HUES48 (cell line): ENCODE measurements at regions not wholly inside any gene's neighbourhood (a gene's known extent, or its start where the extent isn't known, plus 50 kb on each side); places are given as distances from the start of the nearest gene placed in this dataset.
"Not testable (repeated sequence)": the region's sequence is repeated elsewhere in the genome, so short reads cannot be mapped to it uniquely, and the experiment has no call there.

Source experiments
- H3K27ac ChIP-seq: one replicate; pipeline ENCODE4 v1.7.0; 2013; ENCODE audit warnings: low read depth, low read length, inconsistent platforms
- H3K27me3 ChIP-seq: 2 replicates; pipeline ENCODE4 v1.6.1; 2013; ENCODE audit warnings: mild to moderate bottlenecking, low read length; ENCODE audit not compliant: control insufficient read depth, insufficient read depth
- H3K36me3 ChIP-seq: 2 replicates; pipeline ENCODE4 v1.6.1; 2013; ENCODE audit warnings: low read length; ENCODE audit not compliant: control insufficient read depth, insufficient read depth
- H3K4me1 ChIP-seq: 2 replicates; pipeline ENCODE4 v1.6.1; 2013; ENCODE audit warnings: mild to moderate bottlenecking, low read length; ENCODE audit not compliant: control insufficient read depth, insufficient read depth
- H3K4me3 ChIP-seq: 2 replicates; pipeline ENCODE4 v1.5.1; 2013; ENCODE audit warnings: mild to moderate bottlenecking, low read depth, low read length
- H3K9ac ChIP-seq: 2 replicates; pipeline ENCODE4 v1.6.1; 2013; ENCODE audit warnings: mild to moderate bottlenecking, low read depth, low read length, moderate library complexity
- H3K9me3 ChIP-seq: 2 replicates; pipeline ENCODE4 v1.6.1; 2013; ENCODE audit warnings: low read length; ENCODE audit not compliant: control insufficient read depth, insufficient read depth

GRCh38 chr12:91454179-91454578 lies 271.6 kb upstream of the DCN start:
- no peak overlapping the region for H3K4me3 ChIP-seq
- H3K9ac ChIP-seq, result no peak overlapping the region
- no peak overlapping the region for H3K27ac ChIP-seq
- H3K36me3 ChIP-seq, result no peaks in the 10 kb centered on the region
- H3K27me3 ChIP-seq, result no peaks in the 10 kb centered on the region
- H3K9me3 ChIP-seq, result no peaks in the 10 kb centered on the region
- H3K4me1 ChIP-seq, result no peaks in the 10 kb centered on the region

DNA sequence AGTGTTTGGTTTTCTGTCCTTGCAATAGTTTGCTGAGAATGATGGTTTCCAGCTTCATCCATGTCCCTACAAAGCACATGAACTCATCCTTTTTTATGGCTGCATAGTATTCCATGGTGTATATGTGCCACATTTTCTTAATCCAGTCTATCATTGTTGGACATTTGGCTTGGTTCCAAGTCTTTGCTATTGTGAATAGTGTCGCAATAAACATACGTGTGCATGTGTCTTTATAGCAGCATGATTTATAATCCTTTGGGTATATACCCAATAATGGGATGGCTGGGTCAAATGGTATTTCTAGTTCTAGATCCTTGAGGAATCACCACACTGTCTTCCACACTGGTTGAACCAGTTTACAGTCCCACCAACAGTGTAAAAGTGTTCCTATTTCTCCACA lies 269.8 kb upstream of the DCN start:
- H3K4me1 ChIP-seq, H3K9ac ChIP-seq, H3K4me3 ChIP-seq, H3K9me3 ChIP-seq, H3K27me3 ChIP-seq, H3K36me3 ChIP-seq, H3K27ac ChIP-seq: not testable (repeated sequence)

DNA sequence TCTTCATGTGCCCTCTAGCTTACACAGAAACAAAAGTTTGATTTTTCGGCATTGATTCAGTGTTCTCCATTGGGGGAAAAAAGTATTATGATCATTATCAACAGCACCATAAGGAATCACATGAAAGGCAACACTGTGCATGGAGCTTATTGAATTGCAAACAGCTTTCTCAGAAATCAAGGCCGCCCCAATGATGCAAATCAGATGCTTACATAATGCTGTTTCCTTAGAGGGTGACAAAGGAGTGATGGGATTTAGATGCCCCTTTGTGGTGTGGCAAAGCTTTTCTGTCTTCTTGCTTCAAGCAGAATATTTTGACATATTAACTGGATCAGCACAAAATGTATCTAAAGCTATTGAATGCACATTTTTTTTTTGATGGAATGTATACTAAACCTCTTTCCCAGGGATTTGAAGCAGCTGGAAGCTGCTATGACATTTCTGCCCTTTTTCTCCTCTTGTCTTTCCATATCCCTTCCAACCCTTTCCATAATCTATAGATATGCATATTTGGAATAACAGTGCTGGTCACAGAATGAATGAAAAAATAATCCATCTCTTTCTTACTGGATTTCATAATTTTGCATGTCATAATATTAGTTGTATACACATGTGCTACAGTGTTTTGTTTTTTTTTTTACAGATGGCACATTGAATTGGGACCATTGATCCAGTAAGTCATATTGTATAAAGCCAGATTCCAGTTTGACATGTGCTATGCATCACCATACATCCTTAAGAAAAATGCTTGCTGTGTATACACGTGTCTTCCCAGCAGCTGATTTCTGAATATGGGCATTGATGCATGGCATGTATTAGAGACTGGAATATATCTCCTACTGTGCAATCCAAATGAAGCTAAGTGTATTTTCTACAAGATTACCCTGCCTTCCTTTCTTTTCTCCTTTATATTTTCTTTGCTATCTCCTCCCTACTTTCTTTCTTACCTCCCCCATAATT lies 259.7 kb upstream of the DCN start:
- H3K36me3 ChIP-seq, result no peaks in the 10 kb centered on the region
- H3K9ac ChIP-seq, result no peak overlapping the region
- no peak overlapping the region for H3K4me3 ChIP-seq
- no peaks in the 10 kb centered on the region for H3K27me3 ChIP-seq
- no peak overlapping the region for H3K27ac ChIP-seq
- no peaks in the 10 kb centered on the region for H3K9me3 ChIP-seq
- peaks cover 22% of the 10 kb centered on the region for H3K4me1 ChIP-seq

GRCh38 chr12:91441246-91441645 lies 258.6 kb upstream of the DCN start:
- H3K9me3 ChIP-seq, result no peaks in the 10 kb centered on the region
- no peaks in the 10 kb centered on the region for H3K27me3 ChIP-seq
- no peak overlapping the region for H3K9ac ChIP-seq
- no peak overlapping the region for H3K4me3 ChIP-seq
- no peaks in the 10 kb centered on the region for H3K36me3 ChIP-seq
- no peak overlapping the region for H3K27ac ChIP-seq
- H3K4me1 ChIP-seq, result peaks cover 22% of the 10 kb centered on the region

GRCh38 chr12:91434081-91434480 lies 251.5 kb upstream of the DCN start:
- Histone ChIP-seq H3K9me3 (no peaks in the 10 kb centered on the region), H3K9ac (no peak overlapping the region), H3K4me3 (no peak overlapping the region), H3K4me1 (peaks cover 22% of the 10 kb centered on the region), H3K27me3 (no peaks in the 10 kb centered on the region), H3K36me3 (no peaks in the 10 kb centered on the region), H3K27ac (no peak overlapping the region)

- peaks cover 17% of the 10 kb centered on the region for H3K4me1 ChIP-seq
- H3K9ac ChIP-seq, result no peak overlapping the region
- H3K4me3 ChIP-seq, result no peak overlapping the region
- H3K27me3 ChIP-seq, result no peaks in the 10 kb centered on the region
- no peak overlapping the region for H3K27ac ChIP-seq
- no peaks in the 10 kb centered on the region for H3K9me3 ChIP-seq
- H3K36me3 ChIP-seq, result no peaks in the 10 kb centered on the region
Measured at GRCh38 chr12:91432755-91433154, 250.1 kb upstream of the DCN start.

GRCh38 chr12:91432089-91432488 lies 249.5 kb upstream of the DCN start:
- Histone ChIP-seq H3K36me3 (no peaks in the 10 kb centered on the region), H3K27ac (no peak overlapping the region), H3K27me3 (no peaks in the 10 kb centered on the region), H3K4me3 (no peak overlapping the region), H3K9ac (no peak overlapping the region), H3K9me3 (no peaks in the 10 kb centered on the region), H3K4me1 (peaks cover 17% of the 10 kb centered on the region)

- Histone ChIP-seq H3K27ac (no peak overlapping the region), H3K4me3 (no peak overlapping the region), H3K27me3 (no peaks in the 10 kb centered on the region), H3K9ac (no peak overlapping the region), H3K9me3 (no peaks in the 10 kb centered on the region), H3K4me1 (peaks cover 14% of the 10 kb centered on the region), H3K36me3 (no peaks in the 10 kb centered on the region)
Measured at GRCh38 chr12:91424506-91424905, 241.9 kb upstream of the DCN start.

DNA sequence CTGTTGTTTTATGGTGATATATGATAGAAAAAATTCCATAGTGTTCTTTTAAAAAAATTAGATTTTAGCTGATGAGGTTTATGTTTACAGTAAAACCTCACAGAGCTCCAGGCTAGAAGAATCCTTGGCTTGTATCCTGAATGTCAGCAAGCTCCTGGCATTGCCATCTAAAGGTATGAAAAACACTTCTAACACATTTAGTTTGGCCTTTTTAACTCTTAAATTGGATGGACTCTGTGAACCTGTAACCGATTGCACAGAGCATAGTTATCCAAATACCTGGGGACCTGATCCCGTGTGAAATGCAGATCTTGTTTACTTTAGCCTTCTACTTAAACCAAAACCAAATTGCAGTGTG lies 241.1 kb upstream of the DCN start:
- no peaks in the 10 kb centered on the region for H3K36me3 ChIP-seq
- H3K9ac ChIP-seq, result no peak overlapping the region
- no peak overlapping the region for H3K27ac ChIP-seq

GRCh38 chr12:91422811-91423692 lies 240.4 kb upstream of the DCN start:
- Histone ChIP-seq H3K9ac (no peak overlapping the region), H3K4me3 (no peak overlapping the region), H3K9me3 (no peaks in the 10 kb centered on the region), H3K27ac (no peak overlapping the region), H3K27me3 (no peaks in the 10 kb centered on the region), H3K36me3 (no peaks in the 10 kb centered on the region), H3K4me1 (peaks cover 14% of the 10 kb centered on the region)

More for the DNA sequence above, 241.1 kb upstream of the DCN start:
- H3K4me1 ChIP-seq, result peaks cover 14% of the 10 kb centered on the region
- no peak overlapping the region for H3K4me3 ChIP-seq
- H3K27me3 ChIP-seq, result no peaks in the 10 kb centered on the region
- H3K9me3 ChIP-seq, result no peaks in the 10 kb centered on the region

GRCh38 chr12:91422127-91422526 lies 239.5 kb upstream of the DCN start:
- Histone ChIP-seq H3K27ac (no peak overlapping the region), H3K9ac (no peak overlapping the region), H3K4me1 (peaks cover 14% of the 10 kb centered on the region), H3K36me3 (no peaks in the 10 kb centered on the region), H3K4me3 (no peak overlapping the region), H3K9me3 (no peaks in the 10 kb centered on the region), H3K27me3 (no peaks in the 10 kb centered on the region)
